ENCODE measurements at regions not wholly inside any gene's neighbourhood (a gene's known extent, or its start where the extent isn't known, plus 50 kb on each side); places are given as distances from the start of the nearest gene placed in this dataset.

- ChIA-PET CTCF (ENCODE audit: unreplicated experiment) (no interaction called here), POLR2A (no interaction called here)
- Histone ChIP-seq H3K79me2 (ENCODE audit: insufficient read depth, low read depth, low read length) (no peaks in the 10 kb centered on the region), H3K4me1 (ENCODE audit: insufficient read depth, low read length, poor library complexity, severe bottlenecking) (no peaks in the 10 kb centered on the region), H3K4me3 (ENCODE audit: low read depth, low read length, poor library complexity, severe bottlenecking) (no peak overlapping the region), H2AFZ (ENCODE audit: low read length) (no peak overlapping the region), H3K4me2 (ENCODE audit: low read length) (no peak overlapping the region), H3K9me3 (ENCODE audit: low read length) (no peaks in the 10 kb centered on the region), H3K9me2 (ENCODE audit: insufficient read depth, low read length) (no peaks in the 10 kb centered on the region), H4K20me1 (ENCODE audit: insufficient read depth, low read length) (no peaks in the 10 kb centered on the region), H3K27ac (ENCODE audit: low read depth, low read length, poor library complexity, severe bottlenecking) (no peak overlapping the region), H3K36me3 (ENCODE audit: insufficient read depth, low read length) (no peaks in the 10 kb centered on the region)
- TF ChIP-seq CTCF (conservative IDR thresholded peaks at IDR 0.05; ENCODE audit: low read length) (no peak), EZH2phosphoT487 (IDR thresholded peaks at IDR 0.05; ENCODE audit: borderline replicate concordance, low read depth, low read length) (no peak)
- no TSS peak for BruUV-seq (replicated peaks)
- intact Hi-C loops (cut with micrococcal nuclease; ENCODE audit: unreplicated experiment): no loop called here
- DNase-seq (ENCODE audit: low spot score): no peak
Observed at GRCh38 chr7:27412164-27412563, 169.6 kb downstream of the EVX1 start.

- DNase-seq (ENCODE audit: low spot score): no peak
- no peaks in the 10 kb centered on the region for H4K20me1 ChIP-seq (ENCODE audit: insufficient read depth, low read length)
- H3K4me1 ChIP-seq (ENCODE audit: insufficient read depth, low read length, poor library complexity, severe bottlenecking): no peaks in the 10 kb centered on the region
- no peaks in the 10 kb centered on the region for H3K9me2 ChIP-seq (ENCODE audit: insufficient read depth, low read length)
- H3K4me3 ChIP-seq (ENCODE audit: low read depth, low read length, poor library complexity, severe bottlenecking): no peak overlapping the region
- no peak overlapping the region for H2AFZ ChIP-seq (ENCODE audit: low read length)
- no TSS peak for BruUV-seq (replicated peaks)
- TF ChIP-seq EZH2phosphoT487 (IDR thresholded peaks at IDR 0.05; ENCODE audit: borderline replicate concordance, low read depth, low read length) (no peak), CTCF (conservative IDR thresholded peaks at IDR 0.05; ENCODE audit: low read length) (no peak)
- H3K79me2 ChIP-seq (ENCODE audit: insufficient read depth, low read depth, low read length): no peaks in the 10 kb centered on the region
- CTCF ChIA-PET (ENCODE audit: unreplicated experiment): no interaction called here
- H3K4me2 ChIP-seq (ENCODE audit: low read length): no peak overlapping the region
- intact Hi-C loops (cut with micrococcal nuclease; ENCODE audit: unreplicated experiment): no loop called here
- no peak overlapping the region for H3K27ac ChIP-seq (ENCODE audit: low read depth, low read length, poor library complexity, severe bottlenecking)
- POLR2A ChIA-PET: no interaction called here
- H3K9me3 ChIP-seq (ENCODE audit: low read length): no peaks in the 10 kb centered on the region
- H3K36me3 ChIP-seq (ENCODE audit: insufficient read depth, low read length): no peaks in the 10 kb centered on the region
Observed at GRCh38 chr7:27418541-27418940, 175.9 kb downstream of the EVX1 start.

GRCh38 chr7:27419581-27420177 is 177.1 kb downstream of the EVX1 start:
- Histone ChIP-seq H3K4me3 (ENCODE audit: low read depth, low read length, poor library complexity, severe bottlenecking) (no peak overlapping the region), H3K79me2 (ENCODE audit: insufficient read depth, low read depth, low read length) (no peaks in the 10 kb centered on the region), H3K9me2 (ENCODE audit: insufficient read depth, low read length) (no peaks in the 10 kb centered on the region), H3K36me3 (ENCODE audit: insufficient read depth, low read length) (no peaks in the 10 kb centered on the region), H3K9me3 (ENCODE audit: low read length) (no peaks in the 10 kb centered on the region), H3K4me1 (ENCODE audit: insufficient read depth, low read length, poor library complexity, severe bottlenecking) (no peaks in the 10 kb centered on the region), H3K4me2 (ENCODE audit: low read length) (no peak overlapping the region), H3K27ac (ENCODE audit: low read depth, low read length, poor library complexity, severe bottlenecking) (no peak overlapping the region), H4K20me1 (ENCODE audit: insufficient read depth, low read length) (no peaks in the 10 kb centered on the region), H2AFZ (ENCODE audit: low read length) (no peak overlapping the region)
- CTCF ChIA-PET (ENCODE audit: unreplicated experiment): no interaction called here
- DNase-seq (ENCODE audit: low spot score): no peak
- TF ChIP-seq CTCF (conservative IDR thresholded peaks at IDR 0.05; ENCODE audit: low read length) (no peak), EZH2phosphoT487 (IDR thresholded peaks at IDR 0.05; ENCODE audit: borderline replicate concordance, low read depth, low read length) (no peak)
- POLR2A ChIA-PET: no interaction called here
- intact Hi-C loops (cut with micrococcal nuclease; ENCODE audit: unreplicated experiment): no loop called here
- BruUV-seq (replicated peaks): no TSS peak
